DND-41 (cell line): ENCODE measurements at regions not wholly inside any gene's neighbourhood (a gene's known extent, or its start where the extent isn't known, plus 50 kb on each side); places are given as distances from the start of the nearest gene placed in this dataset.

Experiments
- EZH2 ChIP-seq: IDR thresholded peaks from 3 replicates; pipeline ENCODE4 v1.6.1; 2012; ENCODE audit warnings: borderline replicate concordance, low read depth, mild to moderate bottlenecking, moderate library complexity, low read length, inconsistent platforms; ENCODE audit not compliant: severe bottlenecking
- TF ChIP-seq, protein P1 (sequence below): IDR thresholded peaks from 2 replicates; pipeline ENCODE4 v1.5.1; 2012; ENCODE audit warnings: borderline replicate concordance, low read length, moderate library complexity, mild to moderate bottlenecking; ENCODE audit not compliant: poor library complexity, severe bottlenecking; ENCODE audit errors: extremely low read depth

DNA sequence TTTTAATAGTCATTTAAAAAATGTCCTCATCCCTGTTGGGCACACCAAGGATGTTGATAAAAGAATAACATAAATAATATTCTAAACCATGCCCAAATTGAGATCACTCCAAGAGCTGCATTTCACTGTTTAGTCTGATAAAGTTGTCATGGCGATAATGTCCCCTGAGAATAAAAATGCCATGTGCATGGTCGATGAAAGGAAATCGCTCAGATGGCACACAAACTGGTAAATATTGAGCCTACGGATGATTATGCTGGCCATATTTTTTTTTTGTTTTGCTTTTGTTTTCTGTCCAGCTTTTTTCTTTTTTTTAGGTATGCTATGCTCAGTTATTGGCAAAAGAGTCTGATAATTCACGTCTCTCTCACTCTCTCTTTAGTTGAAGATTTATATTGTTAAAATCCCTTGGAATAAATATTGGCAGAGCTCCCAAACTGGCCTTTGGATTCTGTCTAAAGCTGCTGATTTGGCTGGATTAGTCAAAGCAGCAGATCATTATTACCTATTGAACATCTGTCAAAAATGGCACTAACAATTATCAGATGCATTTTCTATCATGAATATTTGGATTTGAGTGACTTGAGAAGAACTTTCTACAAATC is 643.8 kb downstream of the SQOR start:
- TF ChIP-seq, protein P1, sequence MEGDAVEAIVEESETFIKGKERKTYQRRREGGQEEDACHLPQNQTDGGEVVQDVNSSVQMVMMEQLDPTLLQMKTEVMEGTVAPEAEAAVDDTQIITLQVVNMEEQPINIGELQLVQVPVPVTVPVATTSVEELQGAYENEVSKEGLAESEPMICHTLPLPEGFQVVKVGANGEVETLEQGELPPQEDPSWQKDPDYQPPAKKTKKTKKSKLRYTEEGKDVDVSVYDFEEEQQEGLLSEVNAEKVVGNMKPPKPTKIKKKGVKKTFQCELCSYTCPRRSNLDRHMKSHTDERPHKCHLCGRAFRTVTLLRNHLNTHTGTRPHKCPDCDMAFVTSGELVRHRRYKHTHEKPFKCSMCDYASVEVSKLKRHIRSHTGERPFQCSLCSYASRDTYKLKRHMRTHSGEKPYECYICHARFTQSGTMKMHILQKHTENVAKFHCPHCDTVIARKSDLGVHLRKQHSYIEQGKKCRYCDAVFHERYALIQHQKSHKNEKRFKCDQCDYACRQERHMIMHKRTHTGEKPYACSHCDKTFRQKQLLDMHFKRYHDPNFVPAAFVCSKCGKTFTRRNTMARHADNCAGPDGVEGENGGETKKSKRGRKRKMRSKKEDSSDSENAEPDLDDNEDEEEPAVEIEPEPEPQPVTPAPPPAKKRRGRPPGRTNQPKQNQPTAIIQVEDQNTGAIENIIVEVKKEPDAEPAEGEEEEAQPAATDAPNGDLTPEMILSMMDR = no peak
- TF ChIP-seq EZH2 = no peak
